Spleen (tissue), 11 donors: ENCODE measurements at regions not wholly inside any gene's neighbourhood (a gene's known extent, or its start where the extent isn't known, plus 50 kb on each side); places are given as distances from the start of the nearest gene placed in this dataset.

Experiments
- DNase-seq: peaks from one replicate; pipeline ENCODE4 v3.0.0-alpha.2; 2020
- H3K27ac ChIP-seq, 8 donors: fragments of 200-600 bp; sonication (generic) in 7 of 8; 1 replicate in 4 of 8; 2 replicates in 4 of 8; pipeline versions ENCODE4 v1.5.0 to v1.8.0; 2016 to 2021; ENCODE audit warnings: inconsistent platforms in 4 of 8, mild to moderate bottlenecking in 4 of 8, moderate library complexity in 1 of 8
- H3K27me3 ChIP-seq, 7 donors: fragments of 200-600 bp; sonication (generic) in 6 of 7; replicated peaks in 1 of 7; 1 replicate in 4 of 7; 2 replicates in 3 of 7; pipeline versions ENCODE4 v1.5.0 to v1.8.0; 2016 to 2021; ENCODE audit warnings: inconsistent platforms in 3 of 7, mild to moderate bottlenecking in 1 of 7
- H3K36me3 ChIP-seq, 6 donors: fragments of 200-600 bp; sonication (generic) in 5 of 6; 1 replicate in 4 of 6; 2 replicates in 2 of 6; pipeline versions ENCODE4 v1.5.0 to v1.8.0; 2016 to 2021; ENCODE audit warnings: inconsistent platforms in 2 of 6
- H3K4me1 ChIP-seq, 6 donors: fragments of 200-600 bp; sonication (generic) in 5 of 6; 1 replicate in 3 of 6; 2 replicates in 3 of 6; pipeline versions ENCODE4 v1.5.0 to v1.8.0; 2016 to 2021; ENCODE audit warnings: inconsistent platforms in 3 of 6
- H3K4me3 ChIP-seq, 8 donors: fragments of 200-600 bp; sonication (generic) in 7 of 8; 1 replicate in 4 of 8; 2 replicates in 4 of 8; pipeline versions ENCODE4 v1.5.0 to v1.8.0; 2016 to 2021; ENCODE audit warnings: inconsistent platforms in 4 of 8, mild to moderate bottlenecking in 4 of 8, moderate library complexity in 2 of 8
- H3K9me3 ChIP-seq, 8 donors: fragments of 200-600 bp; sonication (generic) in 7 of 8; 1 replicate in 4 of 8; 2 replicates in 4 of 8; pipeline versions ENCODE4 v1.5.0 to v1.8.0; 2016 to 2021; ENCODE audit warnings: inconsistent platforms in 4 of 8
- POLR2A ChIP-seq, 3 donors: fragments of 450-650 bp; IDR thresholded peaks; one replicate each; pipeline ENCODE4 v1.5.1; 2017; ENCODE audit warnings: antibody characterized with exemption in 3 of 3, mild to moderate bottlenecking in 1 of 3
- POLR2AphosphoS5 ChIP-seq, 3 donors: sonication (generic); formaldehyde crosslinking; IDR thresholded peaks; one replicate each; pipeline ENCODE4 v1.5.1; 2017; ENCODE audit warnings: antibody characterized with exemption in 3 of 3
- WGBS, 5 donors: extraction: QIAGEN DNeasy Blood & Tissue Kit in 3 of 5; methylation state at CpG; one replicate each; pipeline versions ENCODE4 v1.1.5 to v1.1.7; 2013 to 2018; 5-methylcytosine and 5-hydroxymethylcytosine counted together
- intact Hi-C: fragments of 100-400 bp; cut with DNase I; formaldehyde crosslinking; loops from one replicate; pipeline ENCODE4 v1.15.0; 2023; ENCODE audit warnings: low total_unique reads
- TF ChIP-seq, protein P1 (sequence below), 11 experiments: fragments of 200-600 bp in 7 of 11; fragments of 450-650 bp in 4 of 11; sonication (generic) in 4 of 11; IDR thresholded peaks in 8 of 11; conservative IDR thresholded peaks in 3 of 11; 1 replicate in 7 of 11; 2 replicates in 4 of 11; pipeline versions ENCODE4 v1.4.0 to v1.8.0; 2016 to 2021; ENCODE audit warnings: antibody characterized with exemption in 11 of 11, inconsistent platforms in 4 of 11, mild to moderate bottlenecking in 1 of 11
- donor health status: healthy with polysubstance abuse.
- donor health status: DM: no; HTN: no; CAD: no; lungs with moderate emphysema.
- donor health status: DM: no; HTN: no; CAD: no.
- donor health status: Bipolar disorder and iron deficiency.
- donor health status: healthy.
- donor health status: DM: no; HTN: no; CAD: no.
- donor health status: DM: yes; HTN: yes; CAD: no.

DNA sequence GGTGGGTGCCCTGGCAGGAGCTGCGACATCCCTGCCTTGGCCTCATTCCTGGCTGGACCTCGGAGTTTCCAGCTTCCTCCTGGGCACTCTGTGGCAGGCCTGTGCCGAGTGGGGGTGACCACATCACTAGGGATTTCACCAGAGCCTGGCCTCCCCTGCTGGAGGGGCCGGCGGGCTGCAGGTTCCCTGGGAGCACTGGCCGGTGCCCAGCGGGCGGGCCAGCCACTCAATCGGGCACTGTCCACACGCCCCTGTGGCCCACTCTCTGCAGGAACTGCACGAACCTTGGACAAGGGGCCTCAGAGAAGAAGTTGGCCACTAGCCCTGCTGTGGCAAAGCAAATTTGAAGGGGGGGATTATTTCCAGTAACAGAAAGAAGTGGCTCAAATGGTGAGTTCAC, 110.7 kb upstream of the APCDD1 start:
- Histone ChIP-seq H3K4me3 (no peak overlapping the region), H3K36me3 (no peaks in the 10 kb centered on the region), H3K27ac (no peak overlapping the region), H3K4me1 (no peaks in the 10 kb centered on the region), H3K27me3 (no peaks in the 10 kb centered on the region), H3K9me3 (no peaks in the 10 kb centered on the region)
- no peak for DNase-seq
- TF ChIP-seq POLR2A (IDR thresholded peaks at IDR 0.05) (no peak), POLR2AphosphoS5 (IDR thresholded peaks at IDR 0.05) (no peak)
- TF ChIP-seq, protein P1, sequence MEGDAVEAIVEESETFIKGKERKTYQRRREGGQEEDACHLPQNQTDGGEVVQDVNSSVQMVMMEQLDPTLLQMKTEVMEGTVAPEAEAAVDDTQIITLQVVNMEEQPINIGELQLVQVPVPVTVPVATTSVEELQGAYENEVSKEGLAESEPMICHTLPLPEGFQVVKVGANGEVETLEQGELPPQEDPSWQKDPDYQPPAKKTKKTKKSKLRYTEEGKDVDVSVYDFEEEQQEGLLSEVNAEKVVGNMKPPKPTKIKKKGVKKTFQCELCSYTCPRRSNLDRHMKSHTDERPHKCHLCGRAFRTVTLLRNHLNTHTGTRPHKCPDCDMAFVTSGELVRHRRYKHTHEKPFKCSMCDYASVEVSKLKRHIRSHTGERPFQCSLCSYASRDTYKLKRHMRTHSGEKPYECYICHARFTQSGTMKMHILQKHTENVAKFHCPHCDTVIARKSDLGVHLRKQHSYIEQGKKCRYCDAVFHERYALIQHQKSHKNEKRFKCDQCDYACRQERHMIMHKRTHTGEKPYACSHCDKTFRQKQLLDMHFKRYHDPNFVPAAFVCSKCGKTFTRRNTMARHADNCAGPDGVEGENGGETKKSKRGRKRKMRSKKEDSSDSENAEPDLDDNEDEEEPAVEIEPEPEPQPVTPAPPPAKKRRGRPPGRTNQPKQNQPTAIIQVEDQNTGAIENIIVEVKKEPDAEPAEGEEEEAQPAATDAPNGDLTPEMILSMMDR (IDR thresholded peaks at IDR 0.05 in 8 of 11, conservative IDR thresholded peaks at IDR 0.05 in 3 of 11) = no peak
- WGBS, 5 donors = 78 to 93% (median 82%) methylated on average over 11 of the region's 11 CpGs
- intact Hi-C loops = no loop called here

GRCh38 chr18:10346749-10347415, 107.6 kb upstream of the APCDD1 start:
- H3K27me3 ChIP-seq = no peaks in the 10 kb centered on the region
- H3K4me1 ChIP-seq = no peaks in the 10 kb centered on the region
- H3K36me3 ChIP-seq = no peaks in the 10 kb centered on the region
- DNase-seq = no peak
- no peak overlapping the region for H3K4me3 ChIP-seq
- no peak for TF ChIP-seq POLR2A (IDR thresholded peaks at IDR 0.05)
- TF ChIP-seq, protein P1 (IDR thresholded peaks at IDR 0.05 in 8 of 11, conservative IDR thresholded peaks at IDR 0.05 in 3 of 11) = no peak
- no peak for TF ChIP-seq POLR2AphosphoS5 (IDR thresholded peaks at IDR 0.05)
- no peak overlapping the region for H3K27ac ChIP-seq
- H3K9me3 ChIP-seq = no peaks in the 10 kb centered on the region
- intact Hi-C loops = no loop called here
- WGBS, 5 donors = 83 to 88% (median 87%) methylated on average over 17 of the region's 17 CpGs

DNA sequence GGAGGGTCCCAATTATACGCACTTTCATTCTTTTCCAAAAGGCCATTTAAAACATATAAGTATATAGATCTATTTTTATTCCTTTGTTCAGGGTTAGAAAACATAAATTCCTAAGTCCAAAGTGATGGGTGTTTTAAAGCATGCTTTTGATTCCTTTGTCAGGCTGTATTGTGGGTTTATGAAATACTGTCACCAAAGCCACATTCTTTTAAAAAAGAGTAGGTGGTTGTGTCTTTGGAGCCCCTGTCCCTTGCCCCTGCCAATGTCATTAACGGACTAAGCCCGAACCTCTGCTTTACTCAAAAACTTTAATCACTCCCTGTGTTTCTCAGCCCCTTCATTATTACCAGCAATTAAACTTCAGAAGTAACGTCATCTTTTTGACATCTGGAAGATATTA, 104.9 kb upstream of the APCDD1 start:
- DNase-seq = no peak
- H3K4me3 ChIP-seq = no peak overlapping the region
- intact Hi-C loops = no loop called here
- H3K27ac ChIP-seq = no peak overlapping the region
- no peaks in the 10 kb centered on the region for H3K36me3 ChIP-seq
- no peak for TF ChIP-seq POLR2A (IDR thresholded peaks at IDR 0.05)
- TF ChIP-seq, protein P1 (IDR thresholded peaks at IDR 0.05 in 8 of 11, conservative IDR thresholded peaks at IDR 0.05 in 3 of 11) = no peak
- no peak for TF ChIP-seq POLR2AphosphoS5 (IDR thresholded peaks at IDR 0.05)
- H3K4me1 ChIP-seq = peaks cover 0 to 12% (median 0%) of the 10 kb centered on the region in 6 donors
- WGBS, 5 donors = 71 to 93% (median 81%) methylated on average over 4 of the region's 4 CpGs
- no peaks in the 10 kb centered on the region for H3K27me3 ChIP-seq
- H3K9me3 ChIP-seq = no peaks in the 10 kb centered on the region

- H3K4me3 ChIP-seq = no peak overlapping the region
- no peaks in the 10 kb centered on the region for H3K27me3 ChIP-seq
- H3K9me3 ChIP-seq = peaks cover 0 to under 1% (median 0%) of the 10 kb centered on the region in 8 donors
- peaks cover 0 to 12% (median 0%) of the 10 kb centered on the region in 6 donors for H3K4me1 ChIP-seq
- no peaks in the 10 kb centered on the region for H3K36me3 ChIP-seq
- no peak for DNase-seq
- WGBS, 5 donors = 76 to 93% (median 86%) methylated on average over 10 of the region's 10 CpGs
- TF ChIP-seq, protein P1 (IDR thresholded peaks at IDR 0.05 in 8 of 11, conservative IDR thresholded peaks at IDR 0.05 in 3 of 11) = no peak
- no peak for TF ChIP-seq POLR2A (IDR thresholded peaks at IDR 0.05)
- TF ChIP-seq POLR2AphosphoS5 (IDR thresholded peaks at IDR 0.05) = no peak
- no peak overlapping the region for H3K27ac ChIP-seq
- intact Hi-C loops = no loop called here
Observed at GRCh38 chr18:10350661-10351060, 103.8 kb upstream of the APCDD1 start.
